WERI-Rb-1 (cell line): ENCODE measurements at regions not wholly inside any gene's neighbourhood (a gene's known extent, or its start where the extent isn't known, plus 50 kb on each side); places are given as distances from the start of the nearest gene placed in this dataset.

Experiments used
- DNase-seq: peaks from one replicate; pipeline ENCODE4 v3.0.0-alpha.2; 2020
- H3K27ac ChIP-seq: fragments of 250-450 bp; sonication (Bioruptor Pico); 2 replicates; pipeline ENCODE4 v1.5.1; 2020; ENCODE audit warnings: mild to moderate bottlenecking, moderate library complexity
- H3K27me3 ChIP-seq: fragments of 250-450 bp; sonication (Bioruptor Pico); 2 replicates; pipeline ENCODE4 v1.5.1; 2021; ENCODE audit warnings: mild to moderate bottlenecking, low read depth, moderate library complexity; ENCODE audit not compliant: insufficient read depth, severe bottlenecking
- H3K36me3 ChIP-seq: fragments of 250-450 bp; sonication (Bioruptor Pico); 2 replicates; pipeline ENCODE4 v1.5.1; 2020; ENCODE audit warnings: mild to moderate bottlenecking, moderate library complexity
- H3K4me3 ChIP-seq: 2 replicates; pipeline ENCODE4 v1.5.1; 2011; ENCODE audit warnings: low read depth, mild to moderate bottlenecking, control low read depth, low read length
- H3K9me3 ChIP-seq: fragments of 250-450 bp; sonication (Bioruptor Pico); 2 replicates; pipeline ENCODE4 v1.5.1; 2021; ENCODE audit warnings: mild to moderate bottlenecking, moderate library complexity; ENCODE audit not compliant: severe bottlenecking
- TF ChIP-seq, protein P1 (sequence below): IDR thresholded peaks from 2 replicates; pipeline ENCODE4 v1.5.1; 2011; ENCODE audit warnings: low read depth, mild to moderate bottlenecking, control low read depth, inconsistent platforms, low read length

DNA sequence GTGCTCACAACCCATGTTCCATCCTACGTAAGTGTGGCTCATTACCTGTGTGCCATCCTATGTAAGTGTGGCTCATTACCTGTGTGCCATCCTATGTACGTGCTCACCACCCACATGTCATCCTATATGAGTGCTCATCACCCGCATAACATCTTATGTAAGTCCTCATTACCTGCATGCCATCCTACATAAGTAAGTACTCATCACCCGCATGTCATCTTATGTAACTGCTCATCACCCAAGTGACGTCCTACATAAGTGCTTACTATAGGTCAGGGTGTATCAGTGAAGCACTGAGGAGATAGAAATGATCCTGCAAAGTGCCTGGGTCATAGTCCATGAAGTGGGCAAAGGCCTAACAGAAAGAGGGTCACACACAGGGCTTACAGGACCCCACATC lies 93.1 kb downstream of the AXIN2 start:
- Histone ChIP-seq H3K27ac (no peak overlapping the region), H3K9me3 (peaks cover 3% of the 10 kb centered on the region), H3K4me3 (no peak overlapping the region), H3K27me3 (peaks cover 60% of the 10 kb centered on the region), H3K36me3 (no peaks in the 10 kb centered on the region)
- DNase-seq = no peak
- TF ChIP-seq, protein P1, sequence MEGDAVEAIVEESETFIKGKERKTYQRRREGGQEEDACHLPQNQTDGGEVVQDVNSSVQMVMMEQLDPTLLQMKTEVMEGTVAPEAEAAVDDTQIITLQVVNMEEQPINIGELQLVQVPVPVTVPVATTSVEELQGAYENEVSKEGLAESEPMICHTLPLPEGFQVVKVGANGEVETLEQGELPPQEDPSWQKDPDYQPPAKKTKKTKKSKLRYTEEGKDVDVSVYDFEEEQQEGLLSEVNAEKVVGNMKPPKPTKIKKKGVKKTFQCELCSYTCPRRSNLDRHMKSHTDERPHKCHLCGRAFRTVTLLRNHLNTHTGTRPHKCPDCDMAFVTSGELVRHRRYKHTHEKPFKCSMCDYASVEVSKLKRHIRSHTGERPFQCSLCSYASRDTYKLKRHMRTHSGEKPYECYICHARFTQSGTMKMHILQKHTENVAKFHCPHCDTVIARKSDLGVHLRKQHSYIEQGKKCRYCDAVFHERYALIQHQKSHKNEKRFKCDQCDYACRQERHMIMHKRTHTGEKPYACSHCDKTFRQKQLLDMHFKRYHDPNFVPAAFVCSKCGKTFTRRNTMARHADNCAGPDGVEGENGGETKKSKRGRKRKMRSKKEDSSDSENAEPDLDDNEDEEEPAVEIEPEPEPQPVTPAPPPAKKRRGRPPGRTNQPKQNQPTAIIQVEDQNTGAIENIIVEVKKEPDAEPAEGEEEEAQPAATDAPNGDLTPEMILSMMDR = no peak

DNA sequence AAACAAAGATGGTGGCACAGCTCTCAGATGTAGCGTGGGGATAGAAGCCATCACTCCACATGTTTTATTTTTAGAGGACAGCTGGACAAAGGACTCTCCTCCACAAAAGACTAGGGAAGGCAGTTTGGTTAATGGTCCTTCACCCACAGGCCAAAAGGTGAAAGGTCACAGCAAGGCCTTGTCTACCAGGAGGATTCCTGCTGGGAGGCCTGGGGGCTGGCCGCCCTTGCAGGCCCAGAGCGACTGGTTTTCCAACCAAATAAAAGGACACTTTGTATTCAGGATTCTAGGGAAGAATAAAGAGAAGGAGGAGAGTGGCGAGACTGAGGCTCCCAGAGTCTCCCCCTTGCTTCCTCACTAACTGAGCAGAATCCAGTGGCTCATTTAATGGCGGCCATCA lies 94.3 kb downstream of the AXIN2 start:
- no peak for DNase-seq
- no peaks in the 10 kb centered on the region for H3K9me3 ChIP-seq

DNA sequence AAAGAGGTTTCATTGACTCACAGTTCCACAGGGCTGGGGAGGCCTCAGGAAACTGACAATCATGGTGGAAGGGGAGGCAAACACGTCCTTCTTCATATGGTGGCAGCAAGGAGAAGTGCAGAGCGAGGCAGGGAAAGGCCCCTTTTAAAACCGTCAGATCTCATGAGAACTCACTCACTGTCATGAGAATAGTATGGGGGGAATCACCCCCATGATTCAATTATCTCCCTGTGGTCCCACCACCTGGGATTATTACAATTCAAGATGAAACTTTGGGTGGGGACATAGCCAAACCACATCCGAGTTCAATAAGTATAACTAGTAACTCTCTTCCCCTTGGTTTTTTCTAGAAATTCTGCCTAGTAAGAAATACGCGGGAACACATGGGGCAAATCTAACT lies 94.9 kb downstream of the AXIN2 start:
- no peak for DNase-seq
- TF ChIP-seq, protein P1 = no peak
- H3K9me3 ChIP-seq = no peaks in the 10 kb centered on the region

More for the DNA sequence above, 94.3 kb downstream of the AXIN2 start:
- TF ChIP-seq, protein P1 = no peak
- H3K27ac ChIP-seq = no peak overlapping the region
- H3K36me3 ChIP-seq = no peaks in the 10 kb centered on the region
- H3K27me3 ChIP-seq = peaks cover 56% of the 10 kb centered on the region
- no peak overlapping the region for H3K4me3 ChIP-seq

DNA sequence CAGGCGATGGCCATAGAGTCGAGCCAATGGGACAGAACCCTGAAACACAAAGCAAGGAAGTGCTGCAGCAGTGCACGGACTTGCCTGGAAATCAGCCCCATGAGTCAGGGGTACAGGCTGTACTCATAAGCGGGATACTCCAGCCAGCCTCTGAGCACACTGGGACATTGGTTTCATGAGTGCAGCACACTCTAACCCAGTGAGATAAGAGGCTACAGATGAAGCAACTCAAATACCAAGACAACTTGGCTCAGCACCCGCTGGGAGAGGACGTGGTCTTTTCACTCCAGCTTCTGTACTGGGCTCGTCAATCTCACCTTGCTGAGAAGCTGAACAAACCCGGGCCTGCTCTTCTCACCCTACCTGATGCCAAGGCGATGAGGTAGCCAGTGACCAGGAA lies 98.2 kb downstream of the AXIN2 start:
- TF ChIP-seq, protein P1 = no peak
- Histone ChIP-seq H3K9me3 (no peaks in the 10 kb centered on the region), H3K36me3 (no peaks in the 10 kb centered on the region), H3K27me3 (peaks cover 47% of the 10 kb centered on the region), H3K4me3 (no peak overlapping the region), H3K27ac (no peak overlapping the region)
- no peak for DNase-seq

More for the DNA sequence above, 94.9 kb downstream of the AXIN2 start:
- no peaks in the 10 kb centered on the region for H3K36me3 ChIP-seq
- H3K4me3 ChIP-seq = no peak overlapping the region
- H3K27ac ChIP-seq = no peak overlapping the region
- peaks cover 57% of the 10 kb centered on the region for H3K27me3 ChIP-seq

DNA sequence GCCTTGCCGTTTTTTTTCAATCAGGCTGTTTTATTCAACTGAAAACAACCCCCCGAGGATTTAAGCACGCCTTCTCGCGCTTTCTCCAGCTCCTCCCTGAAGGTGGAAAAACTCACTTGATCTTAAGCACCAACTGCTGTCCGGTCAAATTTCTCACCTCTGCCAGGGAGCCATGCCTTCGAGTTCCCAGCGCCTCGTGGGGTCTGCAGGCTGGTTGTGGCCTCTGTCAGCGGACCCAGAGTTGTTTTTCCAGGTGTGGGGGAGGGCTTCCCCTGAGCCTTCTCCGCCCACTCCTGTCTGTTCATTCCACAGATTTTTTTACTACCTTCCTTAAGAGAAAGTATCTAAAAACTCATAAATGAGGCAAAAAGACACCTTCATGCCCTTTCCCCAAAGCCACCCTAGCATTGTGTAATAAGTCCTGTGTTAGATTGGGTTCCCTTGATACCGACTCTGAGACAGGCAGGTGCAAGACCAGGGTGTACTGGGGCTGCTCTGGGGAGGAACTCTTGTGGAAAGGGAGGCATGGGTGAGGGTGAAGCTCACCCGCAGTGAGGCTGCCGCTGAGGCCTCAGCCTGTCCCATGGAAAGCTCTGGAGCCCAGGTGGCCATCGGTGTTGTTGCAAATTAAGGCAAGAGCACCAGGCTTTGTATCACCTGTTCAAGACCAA lies 101.6 kb downstream of the AXIN2 start:
- TF ChIP-seq, protein P1 = no peak
- H3K4me3 ChIP-seq = no peak overlapping the region
- H3K9me3 ChIP-seq = no peaks in the 10 kb centered on the region
- peaks cover 47% of the 10 kb centered on the region for H3K27me3 ChIP-seq
- no peaks in the 10 kb centered on the region for H3K36me3 ChIP-seq
- no peak overlapping the region for H3K27ac ChIP-seq
- no peak for DNase-seq

DNA sequence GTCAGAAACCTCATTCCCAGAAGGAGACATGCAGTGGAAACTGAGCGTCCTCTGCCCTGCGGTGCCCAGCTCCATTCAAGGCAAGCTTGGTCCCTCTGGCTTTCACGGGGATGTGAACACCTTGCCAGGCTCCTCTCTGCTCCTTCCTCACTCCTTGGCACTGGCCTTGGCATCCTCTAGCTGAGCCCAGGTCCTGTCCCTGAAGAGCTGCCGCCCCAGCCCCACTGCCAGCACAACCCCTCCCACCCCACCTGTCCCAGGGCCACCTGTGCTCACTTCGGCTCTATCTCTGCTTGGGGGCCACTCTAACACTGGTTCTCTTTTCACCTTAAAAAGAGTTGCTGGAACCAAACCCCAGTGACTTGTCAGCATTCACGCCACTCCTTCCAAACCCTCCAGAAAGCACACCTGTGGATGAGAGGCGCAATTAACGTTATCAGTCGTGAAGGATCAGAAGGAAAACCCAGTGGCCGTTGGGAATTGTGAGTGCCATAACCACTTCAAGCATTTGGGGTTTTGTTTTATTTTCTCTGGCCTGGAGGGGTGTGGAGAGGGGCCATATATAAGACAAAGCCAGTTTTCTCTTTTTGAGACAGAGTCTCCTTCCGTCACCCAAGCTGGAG lies 103.7 kb downstream of the AXIN2 start:
- H3K27me3 ChIP-seq = peaks cover 30% of the 10 kb centered on the region
- H3K9me3 ChIP-seq = no peaks in the 10 kb centered on the region
- no peaks in the 10 kb centered on the region for H3K36me3 ChIP-seq
- TF ChIP-seq, protein P1 = no peak
- H3K4me3 ChIP-seq = no peak overlapping the region
- no peak overlapping the region for H3K27ac ChIP-seq
- no peak for DNase-seq
